ENCODE measurements at regions not wholly inside any gene's neighbourhood (a gene's known extent, or its start where the extent isn't known, plus 50 kb on each side); places are given as distances from the start of the nearest gene placed in this dataset.
A peak's percentile ranks its signal among the peaks of the same experiment; 100 is the strongest.

DNA sequence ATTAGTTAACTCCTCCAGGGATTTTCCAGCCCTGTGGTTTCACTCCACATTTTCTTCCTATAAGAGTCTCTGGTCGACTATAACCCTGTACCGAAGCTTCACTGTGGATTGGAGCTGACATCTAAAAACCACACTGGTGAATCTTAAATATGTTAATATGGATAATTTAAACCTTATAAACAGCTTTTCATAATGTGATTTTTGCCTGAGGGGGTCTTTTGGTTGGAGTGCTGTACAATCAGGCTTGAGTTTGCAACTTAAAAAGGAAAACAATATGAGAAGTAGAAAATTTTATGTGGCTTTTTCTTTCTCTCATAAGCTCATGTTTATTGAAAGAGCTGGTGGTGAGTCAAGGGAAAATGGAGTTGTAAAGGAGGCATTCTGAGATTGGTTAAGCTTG is 313.7 kb downstream of the VPS13C start:
- ATAC-seq, result no peak
- intact Hi-C loops (cut with micrococcal nuclease), result no loop called here
- DNase-seq, result no peak

DNA sequence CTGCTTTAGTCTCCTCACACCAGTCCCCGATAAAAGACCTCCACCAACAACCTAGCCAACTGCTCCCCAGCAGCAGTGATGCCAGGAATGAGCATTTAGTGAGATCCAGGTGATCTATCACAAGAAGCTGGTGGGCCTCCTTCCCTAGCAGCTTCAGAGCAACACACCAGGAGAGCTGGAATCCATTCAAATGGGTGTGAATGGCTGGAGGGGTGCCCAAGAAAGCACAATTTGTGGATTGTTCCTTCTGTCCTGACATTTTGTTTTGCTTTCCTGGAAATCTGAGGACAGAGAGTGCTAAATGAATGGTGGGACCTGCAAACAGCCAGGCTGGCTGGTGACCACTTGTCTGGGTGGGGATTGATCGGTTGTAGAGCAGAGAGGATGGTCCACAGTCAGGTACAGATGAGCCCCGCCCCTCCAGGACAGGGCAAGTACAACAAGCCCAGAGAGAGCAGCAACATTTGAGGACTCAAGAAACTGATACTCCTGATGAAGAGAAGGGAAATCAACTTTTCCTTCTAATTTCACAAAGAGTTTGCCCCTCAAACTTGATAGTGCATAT is 316.8 kb downstream of the VPS13C start:
- ATAC-seq (no peak), DNase-seq (no peak)
- intact Hi-C loops (cut with micrococcal nuclease), result no loop called here

DNA sequence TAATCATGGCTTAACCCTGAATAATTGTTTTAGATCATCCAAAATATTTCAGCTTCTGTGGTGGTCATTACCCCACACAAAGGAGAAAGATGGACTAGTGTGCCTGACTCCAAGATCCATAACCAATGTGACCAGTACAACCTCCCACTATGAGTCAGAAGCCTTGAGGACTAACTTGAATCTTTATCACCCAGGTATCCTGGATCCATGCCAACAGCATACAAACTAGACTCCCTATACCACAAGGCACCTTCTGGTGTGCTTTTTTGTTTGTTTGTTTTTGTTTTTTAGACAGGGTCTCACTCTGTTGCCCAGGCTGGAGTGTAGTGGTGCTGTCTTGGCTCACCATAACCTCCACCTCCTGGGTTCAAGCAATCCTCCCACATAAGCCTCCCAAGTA is 317.7 kb downstream of the VPS13C start:
- intact Hi-C loops (cut with micrococcal nuclease), result no loop called here
- DNase-seq, result no peak
- no peak for ATAC-seq

DNA sequence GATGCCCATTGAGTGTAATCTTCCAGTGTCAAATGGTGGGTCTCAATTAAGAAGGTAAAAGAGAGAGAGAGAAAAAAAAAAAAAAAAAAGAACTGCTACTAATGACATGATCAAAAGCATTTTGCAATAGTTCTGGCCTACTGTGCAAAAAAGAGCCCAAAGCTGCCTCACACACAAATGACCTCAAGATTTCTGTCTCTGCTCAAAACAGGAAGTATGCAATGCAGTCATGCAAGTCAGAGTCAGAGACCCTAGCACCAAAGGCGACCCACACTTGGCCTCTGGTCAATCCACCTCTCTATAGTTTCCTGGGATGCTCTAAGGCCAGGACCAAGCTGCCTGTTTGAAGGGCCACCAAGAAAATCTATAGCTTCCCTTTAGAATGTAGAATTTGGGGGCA is 323.5 kb downstream of the VPS13C start:
- intact Hi-C loops (cut with micrococcal nuclease), result no loop called here
- DNase-seq, result no peak
- ATAC-seq, result peak; percentile 43

DNA sequence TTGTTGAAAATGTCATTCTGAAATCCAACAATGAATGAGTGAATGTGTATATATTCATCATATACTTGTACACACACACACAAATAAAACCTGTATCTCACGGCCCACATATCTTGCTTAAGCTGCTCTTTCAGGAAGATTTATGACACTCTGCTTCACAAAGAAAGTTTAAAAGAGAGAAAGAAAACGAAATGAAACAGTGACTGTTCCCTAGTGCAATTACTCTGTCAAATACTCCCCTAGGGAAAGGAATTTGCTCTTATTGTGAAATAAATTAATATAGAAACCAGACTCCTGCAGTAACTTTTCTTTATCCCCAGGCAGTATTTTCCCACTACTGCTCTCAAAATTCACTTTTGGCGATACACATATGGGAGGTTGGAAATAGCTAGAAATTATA is 329.1 kb downstream of the VPS13C start:
- intact Hi-C loops (cut with micrococcal nuclease), result no loop called here
- no peak for DNase-seq
- no peak for ATAC-seq

DNA sequence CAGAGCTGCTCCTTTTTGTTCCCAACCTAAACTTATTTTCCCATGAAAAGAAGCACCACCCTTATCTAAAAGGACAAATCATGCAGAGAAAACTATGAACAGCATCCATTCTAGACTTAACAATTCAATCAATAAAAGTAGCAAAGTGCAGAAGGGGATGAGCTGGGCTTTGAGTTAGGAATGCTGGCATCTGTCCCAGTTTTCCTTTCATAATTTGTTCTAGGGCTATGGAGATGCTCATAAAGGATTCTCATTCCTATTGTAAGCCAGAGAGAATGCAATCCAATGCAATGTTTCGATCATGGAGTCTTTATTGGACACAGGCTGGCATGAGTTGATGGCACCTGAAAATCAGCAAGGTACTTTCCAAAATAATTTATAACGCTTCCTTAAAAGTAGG is 330.6 kb downstream of the VPS13C start:
- intact Hi-C loops (cut with micrococcal nuclease), result no loop called here
- no peak for DNase-seq
- no peak for ATAC-seq

DNA sequence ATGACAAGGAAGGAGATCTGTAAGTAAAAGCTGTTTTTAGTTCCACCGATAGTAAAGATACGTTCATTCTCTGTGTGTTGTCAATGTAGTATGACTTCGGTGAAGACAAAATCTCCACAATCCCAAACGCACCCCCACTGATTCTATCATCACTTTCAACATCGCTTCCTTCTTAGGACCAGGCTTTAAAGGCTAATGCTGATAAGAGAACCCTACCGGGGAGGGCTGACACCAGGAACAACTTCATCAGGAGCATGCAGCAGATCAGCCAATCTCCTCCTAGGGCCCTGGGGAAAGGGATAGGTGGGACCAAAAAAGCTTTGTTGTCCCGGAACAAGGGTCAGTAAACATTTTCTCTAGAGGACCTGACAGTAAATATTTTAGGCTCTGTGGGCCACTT is 334.1 kb downstream of the VPS13C start:
- ATAC-seq (no peak), DNase-seq (no peak)
- intact Hi-C loops (cut with micrococcal nuclease), result no loop called here

DNA sequence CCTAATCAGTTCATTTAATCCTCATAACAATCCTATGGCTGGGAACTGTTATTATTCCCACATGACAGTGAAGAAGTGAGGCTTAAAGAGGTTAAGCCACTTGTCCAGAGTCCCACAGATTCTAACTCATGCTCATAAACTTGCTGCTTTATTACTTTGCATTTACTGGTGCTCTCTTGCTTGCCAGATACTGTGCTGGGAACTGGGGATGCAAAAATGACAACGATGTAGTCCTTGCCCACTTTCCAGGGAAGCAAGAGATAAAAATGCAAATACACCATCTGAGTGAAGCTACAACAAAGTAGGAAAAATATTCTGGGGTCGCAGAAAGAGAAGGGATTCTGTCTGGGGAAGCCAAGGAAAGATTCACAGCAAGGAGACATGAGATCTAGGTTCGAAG is 335.0 kb downstream of the VPS13C start:
- intact Hi-C loops (cut with micrococcal nuclease), result no loop called here
- DNase-seq (no peak), ATAC-seq (no peak)

DNA sequence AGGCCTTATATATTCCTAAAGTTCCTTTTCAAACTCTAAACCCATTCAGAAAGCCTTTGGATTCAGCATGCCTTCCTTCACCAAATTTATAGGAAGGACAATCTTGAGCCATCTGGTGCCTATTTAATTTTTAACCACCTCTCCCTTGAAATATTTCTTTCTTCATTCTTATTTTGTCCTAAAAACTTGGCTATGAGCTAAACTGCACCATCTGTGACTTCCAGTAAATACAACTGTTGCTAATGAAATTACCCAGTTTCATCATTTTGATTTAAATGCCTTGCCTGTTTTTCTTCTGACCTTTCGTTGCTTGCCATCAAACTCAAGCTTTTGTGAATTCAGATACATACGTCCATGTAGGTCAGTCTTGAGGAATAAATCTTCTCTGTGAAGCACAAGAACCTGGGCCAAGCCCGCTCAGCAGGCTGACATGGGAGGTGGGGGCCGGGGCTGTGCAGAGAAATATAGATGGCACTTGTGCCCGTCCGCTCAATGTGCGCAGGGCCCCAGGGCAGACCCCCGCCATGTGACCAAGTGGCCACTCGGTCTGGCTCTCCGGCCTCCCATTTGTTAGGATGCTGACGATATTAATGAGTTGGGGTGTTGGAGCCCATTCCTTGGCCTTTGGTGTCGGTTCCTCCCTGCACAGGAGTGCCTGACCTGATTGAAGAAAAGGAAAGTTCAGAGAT is 335.9 kb downstream of the VPS13C start:
- intact Hi-C loops (cut with micrococcal nuclease), result no loop called here
- ATAC-seq, result no peak

DNA sequence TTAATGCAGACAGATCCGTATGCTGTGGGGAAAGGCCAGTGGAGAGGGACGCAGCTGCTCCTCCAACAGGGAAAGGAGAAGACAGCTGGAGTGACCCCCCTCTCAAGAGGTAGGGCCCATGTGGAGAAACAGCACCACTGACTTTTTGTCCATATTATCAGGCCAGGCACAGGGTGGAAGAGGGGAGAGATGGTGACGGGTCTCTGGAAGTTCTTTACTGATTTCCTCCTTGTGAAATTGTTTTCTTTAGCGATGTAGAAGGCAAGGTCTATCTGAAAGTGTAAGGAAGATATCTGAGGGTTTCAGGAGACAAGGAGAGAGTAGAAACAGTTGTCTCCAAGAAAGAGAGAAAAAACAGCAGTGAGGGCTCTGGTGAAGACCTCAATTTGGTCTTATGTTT is 338.8 kb downstream of the VPS13C start:
- ATAC-seq (no peak), DNase-seq (no peak)
- intact Hi-C loops (cut with micrococcal nuclease), result no loop called here

More for the DNA sequence above, 335.9 kb downstream of the VPS13C start:
- no peak for DNase-seq

DNA sequence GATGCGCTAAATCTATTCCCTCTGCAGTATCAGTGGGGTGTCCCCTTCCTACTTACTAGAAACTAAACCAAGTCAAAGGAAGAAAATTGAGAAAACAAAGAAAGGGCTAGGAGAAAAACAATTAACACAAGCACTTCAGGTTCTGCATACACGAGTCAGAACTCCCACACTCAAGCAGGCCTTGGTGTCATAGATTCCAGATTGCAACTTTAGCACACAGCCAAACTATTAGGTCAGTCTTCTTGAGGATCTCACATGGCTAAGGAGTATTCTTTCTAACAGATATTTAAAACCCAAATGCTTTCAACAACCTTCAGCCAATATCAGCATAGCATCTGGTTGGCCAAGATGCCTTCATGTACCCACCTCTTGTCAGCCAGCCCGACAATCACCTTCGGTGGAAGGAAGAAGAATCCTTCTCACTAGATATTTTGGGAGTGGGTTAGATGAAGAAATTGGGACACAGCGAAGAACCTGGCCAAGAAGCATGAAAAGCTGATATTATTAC is 340.0 kb downstream of the VPS13C start:
- DNase-seq (no peak), ATAC-seq (peak; percentile 79)
- intact Hi-C loops (cut with micrococcal nuclease), result no loop called here

DNA sequence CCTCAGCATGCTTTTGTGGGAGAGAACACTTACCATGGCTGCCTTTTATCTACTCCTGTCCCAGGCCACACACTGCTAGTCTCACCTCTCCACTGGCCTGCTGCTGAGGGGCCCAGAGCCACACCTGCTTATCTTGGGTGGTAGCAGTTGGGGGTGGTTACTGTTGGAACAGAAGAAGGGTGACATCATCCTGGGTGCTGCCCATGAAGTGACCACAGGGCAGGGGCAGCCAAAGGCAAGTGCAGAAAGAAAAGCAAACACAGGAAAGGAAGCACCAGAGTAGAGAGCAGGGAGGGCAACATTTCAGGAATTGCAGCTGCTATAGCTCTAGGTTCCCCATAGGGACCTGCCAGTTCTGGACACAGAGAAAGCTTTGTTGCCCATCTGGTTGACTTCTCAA is 345.2 kb downstream of the VPS13C start:
- intact Hi-C loops (cut with micrococcal nuclease), result no loop called here
- DNase-seq, result no peak
- ATAC-seq, result peak; percentile 45

DNA sequence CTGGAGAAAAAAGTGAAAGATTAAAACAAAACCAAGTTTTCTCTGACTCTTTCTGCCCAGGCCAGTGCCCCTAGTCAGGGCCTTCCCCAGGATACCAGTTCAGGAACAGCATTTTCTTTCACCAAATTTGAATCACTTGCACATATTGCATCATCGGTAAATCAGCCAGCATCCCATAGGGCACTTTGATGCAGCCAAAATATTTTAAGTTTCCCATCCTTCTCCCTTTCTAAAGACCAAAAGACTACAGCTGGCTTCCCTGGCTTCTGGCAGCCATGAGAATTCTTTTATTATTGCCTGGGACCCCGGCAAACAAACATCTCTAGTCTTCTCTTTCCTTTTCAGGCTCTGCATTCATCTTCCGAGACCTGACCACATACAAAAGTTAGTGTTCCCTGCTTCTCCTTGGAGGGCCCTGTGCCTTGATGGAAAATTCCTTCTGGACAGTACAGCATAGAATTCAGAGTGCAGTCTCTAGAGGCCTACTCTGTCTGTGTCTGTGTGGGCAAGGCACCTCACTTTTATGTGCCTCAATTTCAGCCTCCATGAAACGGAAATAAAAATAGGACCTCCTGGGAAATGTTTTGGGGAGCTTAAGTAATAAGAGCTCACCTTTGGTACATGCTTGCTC is 348.0 kb downstream of the VPS13C start:
- intact Hi-C loops (cut with micrococcal nuclease), result no loop called here

DNA sequence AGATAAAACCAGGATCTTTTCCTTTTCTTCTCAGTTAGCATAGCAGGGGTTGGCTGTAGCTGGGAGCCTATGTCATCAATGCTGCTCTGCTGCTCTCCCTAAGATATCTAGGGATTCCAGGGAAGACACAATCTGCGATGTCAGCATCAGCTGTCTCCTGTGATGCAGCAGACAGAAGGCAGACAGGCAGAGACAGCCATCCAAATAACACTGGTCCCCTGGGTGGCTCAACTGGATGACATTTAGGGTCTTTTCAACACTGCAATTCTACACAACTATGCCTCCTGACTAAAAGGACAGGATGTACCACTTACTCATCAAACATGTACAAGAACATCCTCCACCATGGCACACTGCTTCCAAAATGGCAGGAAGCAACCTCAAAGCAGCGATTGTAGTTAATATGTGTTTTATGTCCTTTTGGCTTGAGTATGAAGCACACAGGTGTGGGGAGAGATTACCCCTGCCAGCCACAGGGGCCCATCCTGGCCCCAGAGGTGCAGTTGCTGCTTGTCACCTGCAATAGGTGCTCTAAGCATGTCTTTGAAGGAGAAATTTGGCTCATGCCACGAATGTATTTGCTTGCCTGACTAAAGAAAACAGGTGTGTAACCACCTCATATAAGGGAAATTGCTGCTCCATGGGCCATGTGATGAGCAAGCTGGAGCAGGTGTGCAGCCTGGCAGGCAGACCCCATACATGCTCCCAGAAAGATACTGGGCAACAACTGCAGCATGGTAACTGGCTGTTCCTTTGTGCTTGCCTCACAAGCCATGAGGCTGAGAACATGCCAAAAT is 357.8 kb downstream of the VPS13C start:
- DNase-seq (no peak), ATAC-seq (no peak)
- intact Hi-C loops (cut with micrococcal nuclease), result no loop called here

More for the DNA sequence above, 348.0 kb downstream of the VPS13C start:
- peak; percentile 82 for ATAC-seq
- no peak for DNase-seq

DNA sequence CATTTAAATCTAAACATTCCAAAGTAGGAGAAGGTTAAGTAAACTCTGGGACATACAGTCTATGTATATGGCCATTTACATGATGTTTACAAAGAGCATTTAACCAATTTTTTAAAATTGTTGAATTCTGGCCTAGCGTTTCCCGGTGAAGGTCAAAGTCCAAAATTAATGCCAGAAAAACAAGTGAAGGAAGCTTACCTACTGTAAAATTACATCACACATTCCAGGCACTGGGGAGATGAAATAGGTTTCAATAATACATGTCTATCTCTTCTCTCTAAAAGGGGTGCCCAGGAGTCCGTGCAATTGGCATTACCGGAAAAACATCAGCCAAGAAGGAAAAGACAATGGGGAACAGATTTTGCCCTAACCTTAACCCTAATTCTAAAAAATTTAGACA is 358.8 kb downstream of the VPS13C start:
- intact Hi-C loops (cut with micrococcal nuclease), result no loop called here
- ATAC-seq (no peak), DNase-seq (no peak)

DNA sequence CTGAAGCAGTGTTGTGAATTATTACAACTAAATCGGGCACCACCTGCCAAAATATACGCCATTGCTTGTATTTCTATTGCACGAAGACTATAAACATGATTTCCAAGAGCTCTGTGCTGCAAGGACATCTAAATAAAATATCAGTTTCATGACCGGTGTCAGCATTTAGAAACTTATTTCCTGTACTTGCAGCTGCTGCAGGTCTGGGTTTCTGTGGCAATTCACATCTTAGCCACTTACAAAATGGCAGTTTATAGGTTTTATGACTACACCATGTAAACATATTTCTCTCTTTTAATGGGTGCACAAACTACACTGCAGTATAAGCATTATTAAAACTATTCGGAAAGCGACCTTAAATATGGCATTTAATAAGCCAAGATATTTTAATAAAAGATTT is 359.4 kb downstream of the VPS13C start:
- DNase-seq (no peak), ATAC-seq (no peak)
- intact Hi-C loops (cut with micrococcal nuclease), result no loop called here

DNA sequence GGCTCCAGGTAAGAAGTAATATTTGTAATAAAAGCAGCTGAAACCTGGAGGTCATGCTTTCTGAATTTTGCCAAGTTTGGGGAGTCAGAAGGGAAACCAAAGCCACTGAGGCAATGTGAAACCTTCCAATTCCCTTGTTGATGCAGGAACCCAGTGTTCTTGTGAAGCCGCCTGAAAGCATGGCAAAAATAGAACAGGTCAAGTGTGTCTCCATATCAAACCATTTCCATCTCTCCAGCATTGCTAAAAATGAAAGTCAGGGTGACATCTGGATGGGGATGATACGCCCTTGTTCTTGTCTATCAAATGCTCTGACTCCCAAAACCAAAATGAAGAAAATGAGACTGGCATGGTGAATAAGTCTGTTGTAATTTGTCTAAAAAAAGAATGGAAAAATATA is 362.5 kb downstream of the VPS13C start:
- ATAC-seq (no peak), DNase-seq (no peak)
- intact Hi-C loops (cut with micrococcal nuclease), result no loop called here

DNA sequence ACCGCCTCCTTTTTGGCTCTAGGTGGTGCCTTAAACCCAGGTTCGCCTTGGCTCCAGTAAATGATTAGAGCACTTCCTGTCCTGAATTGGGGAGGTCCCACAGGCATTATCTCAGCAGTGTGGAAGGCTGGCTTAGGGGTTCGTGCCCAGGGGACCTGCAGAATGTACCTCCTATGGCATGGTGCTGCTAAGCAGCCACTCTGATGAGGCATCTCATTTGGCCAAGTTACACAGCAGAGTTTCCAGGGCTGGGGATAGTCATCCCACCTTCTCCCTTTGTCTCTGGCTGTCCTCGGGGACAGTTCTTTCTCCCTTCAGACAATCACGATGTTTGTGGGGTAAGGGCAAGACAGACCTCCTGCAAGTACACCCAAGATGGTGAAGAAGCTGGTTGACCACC is 371.2 kb downstream of the VPS13C start:
- intact Hi-C loops (cut with micrococcal nuclease), result no loop called here
- ATAC-seq, result no peak

DNA sequence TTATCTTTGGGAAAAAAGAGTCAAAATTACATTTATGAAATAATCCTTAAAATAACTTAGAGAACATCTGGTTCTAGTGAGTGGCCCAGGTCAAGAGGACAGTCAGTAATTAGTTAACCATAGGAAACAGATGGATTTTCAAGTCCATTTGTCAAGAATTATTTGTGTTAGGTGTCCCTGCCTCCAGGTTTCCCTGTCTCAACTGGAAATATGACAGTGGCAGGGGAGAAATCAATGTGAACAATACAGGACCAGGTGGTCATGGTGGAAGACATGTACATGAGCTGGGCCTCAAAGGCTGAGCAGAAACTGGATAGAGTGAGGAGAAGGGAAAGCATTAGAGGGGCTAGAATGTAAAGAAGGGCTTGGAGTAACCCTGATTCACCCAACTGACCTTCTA is 372.6 kb downstream of the VPS13C start:
- intact Hi-C loops (cut with micrococcal nuclease), result no loop called here
- ATAC-seq (no peak), DNase-seq (no peak)

More for the DNA sequence above, 371.2 kb downstream of the VPS13C start:
- DNase-seq, result no peak

DNA sequence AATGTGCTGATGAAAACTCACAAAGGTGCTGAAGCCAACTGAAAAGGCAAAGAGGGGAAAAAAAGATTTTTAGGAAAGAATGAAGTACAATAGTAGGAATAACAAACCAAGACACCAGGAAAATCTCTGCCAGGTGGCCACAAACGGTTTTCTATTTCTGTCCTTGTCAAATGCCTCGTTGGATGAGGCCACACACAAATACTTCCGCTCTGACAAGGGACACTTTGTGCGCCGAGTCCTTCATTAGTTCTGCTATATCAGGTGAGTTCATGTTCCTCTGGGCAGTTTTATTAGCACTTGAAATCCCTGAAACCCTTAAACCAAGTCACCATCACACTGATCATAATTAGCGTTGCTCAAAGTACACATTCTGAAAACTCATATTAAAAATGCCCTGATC is 373.1 kb downstream of the VPS13C start:
- intact Hi-C loops (cut with micrococcal nuclease), result no loop called here
- DNase-seq (no peak), ATAC-seq (no peak)
